ENCODE measurements at regions not wholly inside any gene's neighbourhood (a gene's known extent, or its start where the extent isn't known, plus 50 kb on each side); places are given as distances from the start of the nearest gene placed in this dataset.

GRCh38 chr1:72355899-72356298 lies 73.6 kb upstream of the NEGR1 start:
- no peaks in the 10 kb centered on the region for H3K9me2 ChIP-seq (replicated peaks; ENCODE audit: insufficient read depth, low read length)
- H3K79me2 ChIP-seq (ENCODE audit: insufficient read depth, low read length), result no peaks in the 10 kb centered on the region
- no peaks in the 10 kb centered on the region for H3F3A ChIP-seq (ENCODE audit: insufficient read depth)
- no peak overlapping the region for H3K4me3 ChIP-seq (ENCODE audit: insufficient read depth, low read length, poor library complexity, severe bottlenecking)
- H3K4me2 ChIP-seq (ENCODE audit: low read depth, low read length, poor library complexity, severe bottlenecking), result no peak overlapping the region
- no peaks in the 10 kb centered on the region for H4K20me1 ChIP-seq (ENCODE audit: low read depth, low read length)
- no peaks in the 10 kb centered on the region for H3K9me3 ChIP-seq (ENCODE audit: insufficient read depth, low read length)
- no peak for TF ChIP-seq CTCF (IDR thresholded peaks at IDR 0.05; ENCODE audit: insufficient read depth, low read length, poor library complexity, severe bottlenecking)
- no peak for TF ChIP-seq EZH2phosphoT487 (conservative IDR thresholded peaks at IDR 0.05; ENCODE audit: low read length)
- H3K27me3 ChIP-seq (ENCODE audit: low read length), result no peaks in the 10 kb centered on the region
- no peak overlapping the region for H3K9ac ChIP-seq (ENCODE audit: low read length)
- no peak overlapping the region for H2AFZ ChIP-seq (ENCODE audit: low read depth, low read length, severe bottlenecking)
- no peaks in the 10 kb centered on the region for H3K36me3 ChIP-seq (ENCODE audit: low read length)
- no peak overlapping the region for H3K27ac ChIP-seq (ENCODE audit: low read depth, low read length)

DNA sequence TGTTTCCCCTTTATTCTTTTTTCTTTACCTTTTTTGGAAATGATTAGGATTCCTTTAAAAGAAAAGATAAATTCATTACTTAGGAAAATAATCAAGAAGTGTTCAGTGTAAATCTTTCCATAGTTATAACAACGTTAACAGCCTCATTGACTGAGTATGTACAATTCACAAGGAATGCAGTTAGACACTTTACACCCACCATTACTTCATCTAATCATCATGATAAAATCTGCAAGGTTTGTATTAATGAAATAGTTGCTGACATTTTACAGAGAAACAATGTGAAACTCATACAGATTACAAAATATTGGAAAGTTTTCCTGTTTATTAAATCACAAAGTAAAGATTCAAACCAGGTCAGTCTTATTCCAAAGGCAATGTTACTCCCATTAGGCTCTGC lies 59.3 kb upstream of the NEGR1 start:
- Histone ChIP-seq H2AFZ (ENCODE audit: low read depth, low read length, severe bottlenecking) (no peak overlapping the region), H3K4me2 (ENCODE audit: low read depth, low read length, poor library complexity, severe bottlenecking) (no peak overlapping the region), H3K9me2 (replicated peaks; ENCODE audit: insufficient read depth, low read length) (no peaks in the 10 kb centered on the region), H3K9ac (ENCODE audit: low read length) (no peak overlapping the region), H3K9me3 (ENCODE audit: insufficient read depth, low read length) (no peaks in the 10 kb centered on the region), H3F3A (ENCODE audit: insufficient read depth) (no peaks in the 10 kb centered on the region), H3K36me3 (ENCODE audit: low read length) (no peaks in the 10 kb centered on the region), H3K27ac (ENCODE audit: low read depth, low read length) (no peak overlapping the region), H3K79me2 (ENCODE audit: insufficient read depth, low read length) (no peaks in the 10 kb centered on the region), H4K20me1 (ENCODE audit: low read depth, low read length) (no peaks in the 10 kb centered on the region), H3K27me3 (ENCODE audit: low read length) (no peaks in the 10 kb centered on the region), H3K4me3 (ENCODE audit: insufficient read depth, low read length, poor library complexity, severe bottlenecking) (no peak overlapping the region)
- TF ChIP-seq CTCF (IDR thresholded peaks at IDR 0.05; ENCODE audit: insufficient read depth, low read length, poor library complexity, severe bottlenecking) (no peak), EZH2phosphoT487 (conservative IDR thresholded peaks at IDR 0.05; ENCODE audit: low read length) (no peak)

DNA sequence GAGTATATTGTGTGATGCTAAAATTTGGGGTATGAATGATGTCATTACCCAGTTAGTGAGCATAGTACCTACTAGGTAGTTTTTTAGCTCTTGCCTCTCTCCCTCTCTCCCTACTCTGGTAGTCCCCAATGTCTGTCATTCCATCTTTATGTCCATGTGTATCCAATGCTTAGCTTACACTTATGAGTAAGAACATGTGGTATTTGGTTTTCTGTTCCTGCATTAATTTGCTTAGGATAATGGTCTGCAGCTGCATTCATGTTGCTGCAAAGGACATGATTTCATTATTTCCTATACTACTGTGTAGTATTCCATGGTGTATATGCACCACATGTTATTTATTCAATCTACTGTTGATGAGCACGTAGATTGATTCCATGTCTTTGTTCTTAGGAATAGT lies 54.4 kb upstream of the NEGR1 start:
- H3F3A ChIP-seq (ENCODE audit: insufficient read depth), result no peaks in the 10 kb centered on the region
- no peak overlapping the region for H3K27ac ChIP-seq (ENCODE audit: low read depth, low read length)
- H3K9me3 ChIP-seq (ENCODE audit: insufficient read depth, low read length), result no peaks in the 10 kb centered on the region
- no peak for TF ChIP-seq CTCF (IDR thresholded peaks at IDR 0.05; ENCODE audit: insufficient read depth, low read length, poor library complexity, severe bottlenecking)
- TF ChIP-seq EZH2phosphoT487 (conservative IDR thresholded peaks at IDR 0.05; ENCODE audit: low read length), result no peak
- H4K20me1 ChIP-seq (ENCODE audit: low read depth, low read length), result no peaks in the 10 kb centered on the region
- no peak overlapping the region for H3K4me3 ChIP-seq (ENCODE audit: insufficient read depth, low read length, poor library complexity, severe bottlenecking)
- no peaks in the 10 kb centered on the region for H3K79me2 ChIP-seq (ENCODE audit: insufficient read depth, low read length)
- H3K9me2 ChIP-seq (replicated peaks; ENCODE audit: insufficient read depth, low read length), result no peaks in the 10 kb centered on the region
- no peak overlapping the region for H3K9ac ChIP-seq (ENCODE audit: low read length)
- no peaks in the 10 kb centered on the region for H3K27me3 ChIP-seq (ENCODE audit: low read length)
- no peak overlapping the region for H2AFZ ChIP-seq (ENCODE audit: low read depth, low read length, severe bottlenecking)
- H3K36me3 ChIP-seq (ENCODE audit: low read length), result no peaks in the 10 kb centered on the region
- no peak overlapping the region for H3K4me2 ChIP-seq (ENCODE audit: low read depth, low read length, poor library complexity, severe bottlenecking)
